Progenitor cell of endocrine pancreas (in vitro differentiated cells): ENCODE measurements at regions not wholly inside any gene's neighbourhood (a gene's known extent, or its start where the extent isn't known, plus 50 kb on each side); places are given as distances from the start of the nearest gene placed in this dataset.

Experiments
- DNase-seq: peaks from one replicate; pipeline ENCODE4 v3.0.0; 2021; ENCODE audit warnings: low spot score; ENCODE audit not compliant: unreplicated experiment
- H3K27ac Mint-ChIP-seq: 2 replicates; pipeline ENCODE4 v1.8.0; 2021; ENCODE audit warnings: mild to moderate bottlenecking, moderate library complexity, mixed read lengths
- H3K27me3 Mint-ChIP-seq: 2 replicates; pipeline ENCODE4 v1.8.0; 2021; ENCODE audit warnings: mixed read lengths
- H3K36me3 Mint-ChIP-seq: 2 replicates; pipeline ENCODE4 v1.8.0; 2022; ENCODE audit warnings: mixed read lengths; ENCODE audit not compliant: insufficient read depth
- H3K4me1 Mint-ChIP-seq: 2 replicates; pipeline ENCODE4 v1.8.0; 2021; ENCODE audit warnings: low read depth, mixed read lengths
- H3K4me3 Mint-ChIP-seq: 2 replicates; pipeline ENCODE4 v1.8.0; 2021; ENCODE audit warnings: low read depth, mild to moderate bottlenecking, moderate library complexity, mixed read lengths
- H3K9me3 Mint-ChIP-seq: 2 replicates; pipeline ENCODE4 v1.8.0; 2021; ENCODE audit warnings: low read depth, mixed read lengths
- CTCF ChIP-seq: fragments of 200-600 bp; sonication (generic); IDR thresholded peaks from one replicate; pipeline ENCODE4 v1.5.0; 2021; ENCODE audit warnings: antibody characterized with exemption, mild to moderate bottlenecking; ENCODE audit not compliant: unreplicated experiment

DNA sequence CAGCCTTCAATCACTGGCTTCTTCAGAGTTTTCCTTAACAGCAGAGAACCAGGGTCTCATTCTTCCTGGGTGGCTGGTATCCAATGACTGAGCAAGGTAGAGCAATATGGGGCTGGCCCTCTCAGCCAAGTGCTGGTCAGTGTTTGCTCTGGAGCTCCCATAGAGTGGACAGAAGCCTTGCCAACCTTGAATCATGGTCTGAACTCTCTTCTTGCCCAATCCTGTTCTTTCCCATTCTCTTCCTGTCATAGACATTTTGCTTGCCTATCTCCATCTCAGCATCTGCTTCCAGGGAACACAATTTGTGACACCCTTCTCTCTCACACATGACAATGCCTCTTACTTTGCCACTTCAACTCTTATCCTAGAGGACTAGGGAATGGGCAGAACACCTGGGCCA lies 245.6 kb upstream of the PEX5L start:
- no peak for DNase-seq
- peaks cover 2% of the 10 kb centered on the region for H3K4me1 Mint-ChIP-seq
- H3K27me3 Mint-ChIP-seq, result peaks cover 33% of the 10 kb centered on the region
- no peak overlapping the region for H3K4me3 Mint-ChIP-seq
- H3K9me3 Mint-ChIP-seq, result no peaks in the 10 kb centered on the region
- TF ChIP-seq CTCF, result no peak
- H3K27ac Mint-ChIP-seq, result no peak overlapping the region
- no peaks in the 10 kb centered on the region for H3K36me3 Mint-ChIP-seq

DNA sequence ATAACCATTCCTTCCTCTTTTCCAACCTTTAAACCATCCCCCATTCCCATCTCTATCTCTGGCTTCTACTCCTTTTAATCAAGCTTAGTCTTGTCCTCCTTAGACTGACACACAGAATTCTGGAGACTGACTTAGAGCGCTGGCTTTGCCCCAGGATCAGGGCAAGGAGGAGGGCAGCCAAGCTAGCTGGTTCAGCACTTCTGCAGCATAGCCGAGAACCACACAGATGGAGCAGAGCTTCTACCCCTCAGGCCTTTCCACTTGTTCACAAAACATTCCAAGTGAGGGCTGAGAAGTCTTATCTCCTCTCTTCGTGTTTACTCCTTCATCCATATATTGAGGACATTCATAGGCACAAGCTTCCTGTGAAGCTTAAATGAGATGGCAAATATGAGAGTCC lies 246.5 kb upstream of the PEX5L start:
- Mint-ChIP-seq H3K9me3 (no peaks in the 10 kb centered on the region), H3K4me1 (peaks cover 2% of the 10 kb centered on the region), H3K27ac (no peak overlapping the region), H3K36me3 (no peaks in the 10 kb centered on the region), H3K27me3 (peaks cover 33% of the 10 kb centered on the region), H3K4me3 (no peak overlapping the region)
- DNase-seq, result no peak
- no peak for TF ChIP-seq CTCF

DNA sequence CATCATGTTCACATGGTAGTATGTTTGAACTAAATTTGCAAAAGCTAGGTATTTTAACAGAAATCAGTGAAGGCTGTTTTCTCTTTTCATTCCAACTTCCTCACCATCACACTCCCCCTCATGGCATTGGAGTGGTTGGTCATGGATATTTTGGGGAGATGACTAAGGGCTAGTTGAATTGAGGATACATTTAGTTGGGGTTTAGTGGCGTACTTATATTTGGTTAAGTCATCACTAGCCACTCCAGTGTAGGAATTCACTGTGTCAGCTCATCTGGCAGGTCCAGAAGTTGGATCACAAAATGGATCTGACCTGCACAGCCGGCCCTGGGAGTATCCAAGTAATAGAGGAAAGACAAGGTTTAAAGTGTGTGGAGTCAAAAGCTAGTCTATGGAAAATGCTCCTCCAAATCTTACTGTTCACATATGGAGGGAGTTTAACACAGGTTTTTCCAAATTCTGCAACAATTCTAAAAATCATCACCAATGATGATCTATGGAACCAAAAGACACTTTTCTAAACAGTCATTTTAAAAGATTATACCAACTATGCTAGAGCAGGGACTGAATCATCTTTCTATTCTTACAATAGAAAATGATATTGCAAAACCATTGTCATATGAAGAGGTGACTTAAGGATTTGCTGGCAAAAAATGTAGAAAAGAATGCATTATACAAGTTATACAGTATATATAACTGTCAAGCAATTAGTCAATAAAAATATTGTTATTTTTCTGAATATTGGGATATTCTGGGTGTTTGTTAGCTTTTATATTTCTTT lies 247.8 kb upstream of the PEX5L start:
- Mint-ChIP-seq H3K9me3 (no peaks in the 10 kb centered on the region), H3K4me1 (peaks cover 2% of the 10 kb centered on the region), H3K4me3 (no peak overlapping the region), H3K27me3 (peaks cover 37% of the 10 kb centered on the region), H3K27ac (no peak overlapping the region), H3K36me3 (no peaks in the 10 kb centered on the region)
- no peak for TF ChIP-seq CTCF
- DNase-seq, result no peak

DNA sequence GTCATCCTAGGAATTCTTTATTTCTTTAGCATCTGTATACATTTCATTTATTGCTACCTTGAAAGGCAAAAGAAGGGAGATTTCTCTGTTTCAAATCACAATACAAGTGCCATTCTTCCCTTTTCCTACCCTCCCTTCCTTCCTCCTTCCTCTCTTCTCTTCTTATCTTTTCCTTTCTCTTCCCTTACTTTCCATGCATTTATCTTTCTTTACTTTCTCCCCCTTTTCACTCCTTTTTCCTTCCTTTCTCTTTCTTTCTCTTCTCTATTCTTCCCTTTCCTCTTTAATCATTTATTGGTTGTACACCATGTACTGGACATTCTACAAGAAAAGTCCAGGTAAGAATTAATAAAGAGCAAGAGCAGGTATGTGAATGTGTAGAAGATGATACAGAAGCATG lies 251.0 kb upstream of the PEX5L start:
- Mint-ChIP-seq H3K4me1 (peaks cover 2% of the 10 kb centered on the region), H3K27me3 (peaks cover 46% of the 10 kb centered on the region), H3K9me3 (no peaks in the 10 kb centered on the region), H3K36me3 (no peaks in the 10 kb centered on the region), H3K27ac (no peak overlapping the region), H3K4me3 (no peak overlapping the region)
- TF ChIP-seq CTCF, result no peak
- DNase-seq, result no peak

DNA sequence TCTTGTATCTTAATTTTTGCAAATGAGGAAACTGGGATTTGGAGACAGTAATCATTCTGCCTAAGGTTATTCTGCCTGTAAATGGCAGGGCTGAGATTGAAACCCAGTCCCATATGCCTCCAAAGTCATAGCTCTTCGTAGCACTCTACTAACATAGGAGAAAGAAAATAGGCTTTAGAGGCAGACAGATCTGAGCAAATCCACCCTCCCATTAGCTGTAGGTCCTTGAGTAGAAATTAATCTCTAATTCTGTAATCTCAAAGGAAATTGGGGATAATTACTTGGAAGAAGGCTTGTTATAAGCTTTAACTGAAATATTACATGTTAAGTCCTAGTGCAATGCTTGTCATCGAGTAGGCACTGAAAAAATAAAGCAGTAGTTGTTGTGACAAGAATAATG lies 252.1 kb upstream of the PEX5L start:
- Mint-ChIP-seq H3K4me1 (no peaks in the 10 kb centered on the region), H3K27ac (no peak overlapping the region), H3K9me3 (no peaks in the 10 kb centered on the region), H3K27me3 (peaks cover 43% of the 10 kb centered on the region), H3K4me3 (no peak overlapping the region), H3K36me3 (no peaks in the 10 kb centered on the region)
- TF ChIP-seq CTCF, result no peak
- DNase-seq, result no peak
